Neural cell (in vitro differentiated cells): ENCODE measurements at regions not wholly inside any gene's neighbourhood (a gene's known extent, or its start where the extent isn't known, plus 50 kb on each side); places are given as distances from the start of the nearest gene placed in this dataset.

ENCODE experiments used
- H2AFZ ChIP-seq: fragments of 200-600, 300-800 bp; sonication (generic), shearing (Covaris generic); 2 replicates; pipeline ENCODE4 v1.6.0; 2014; ENCODE audit warnings: low read depth, mild to moderate bottlenecking, antibody characterized with exemption, low read length, moderate library complexity
- H3F3A ChIP-seq: fragments of 200-600 bp; shearing (Covaris generic); 2 replicates; pipeline ENCODE4 v1.6.1; 2016; ENCODE audit warnings: mild to moderate bottlenecking, moderate library complexity, mixed read lengths, antibody characterized with exemption, low read length; ENCODE audit not compliant: insufficient read depth, poor library complexity, severe bottlenecking
- H3K27ac ChIP-seq: fragments of 200-600, 300-800 bp; sonication (generic), shearing (Covaris generic); 2 replicates; pipeline ENCODE4 v1.5.1; 2014; ENCODE audit warnings: mild to moderate bottlenecking, low read length, moderate library complexity
- H3K27me3 ChIP-seq: fragments of 300-800, 200-600 bp; sonication (generic), shearing (Covaris generic); 2 replicates; pipeline ENCODE4 v1.6.0; 2014; ENCODE audit warnings: mild to moderate bottlenecking, low read depth, low read length, moderate library complexity; ENCODE audit not compliant: insufficient read depth
- H3K36me3 ChIP-seq: fragments of 300-800, 200-600 bp; sonication (generic), shearing (Covaris generic); 2 replicates; pipeline ENCODE4 v1.5.1; 2014; ENCODE audit warnings: mild to moderate bottlenecking, antibody characterized with exemption, low read length, moderate library complexity; ENCODE audit not compliant: insufficient read depth
- H3K4me2 ChIP-seq: fragments of 300-800, 200-600 bp; sonication (generic), shearing (Covaris generic); 2 replicates; pipeline ENCODE4 v1.6.0; 2014; ENCODE audit warnings: mild to moderate bottlenecking, low read length
- H3K4me3 ChIP-seq: fragments of 300-800, 200-600 bp; sonication (generic), shearing (Covaris generic); 2 replicates; pipeline ENCODE4 v1.5.1; 2014; ENCODE audit warnings: mild to moderate bottlenecking, low read length, moderate library complexity
- H3K79me2 ChIP-seq: fragments of 200-600 bp; shearing (Covaris generic); replicated peaks from 2 replicates; pipeline ENCODE4 v1.6.0; 2014; ENCODE audit warnings: mild to moderate bottlenecking, low read length, moderate library complexity; ENCODE audit not compliant: insufficient read depth
- H3K9ac ChIP-seq: fragments of 300-800, 200-600 bp; sonication (generic), shearing (Covaris generic); 2 replicates; pipeline ENCODE4 v1.6.1; 2016; ENCODE audit warnings: mild to moderate bottlenecking, low read length, mixed read lengths
- H3K9me2 ChIP-seq: fragments of 200-600 bp; shearing (Covaris generic); 2 replicates; pipeline ENCODE4 v1.6.1; 2016; ENCODE audit warnings: mild to moderate bottlenecking, low read length, mixed read lengths; ENCODE audit not compliant: insufficient read depth
- H3K9me3 ChIP-seq: fragments of 200-600, 300-800 bp; sonication (generic), shearing (Covaris generic); 2 replicates; pipeline ENCODE4 v1.6.1; 2016; ENCODE audit warnings: mild to moderate bottlenecking, mixed run types, low read length, moderate library complexity, mixed read lengths
- H4K20me1 ChIP-seq: fragments of 200-600 bp; shearing (Covaris generic); 2 replicates; pipeline ENCODE4 v1.6.1; 2016; ENCODE audit warnings: mild to moderate bottlenecking, mixed run types; ENCODE audit not compliant: insufficient read depth
- CTCF ChIP-seq: fragments of 450-650 bp; IDR thresholded peaks from 2 replicates; pipeline ENCODE4 v1.5.1; 2014; ENCODE audit warnings: antibody characterized with exemption, mild to moderate bottlenecking, moderate library complexity; ENCODE audit not compliant: poor library complexity, severe bottlenecking
- EP300 ChIP-seq: fragments of 450-650 bp; conservative IDR thresholded peaks from 2 replicates; pipeline ENCODE4 v1.6.1; 2014; ENCODE audit warnings: antibody characterized with exemption, mild to moderate bottlenecking, moderate library complexity; ENCODE audit not compliant: poor library complexity, severe bottlenecking
- EZH2 ChIP-seq: fragments of 200-600, 300-800 bp; shearing (Covaris generic), sonication (generic); IDR thresholded peaks from 2 replicates; pipeline ENCODE4 v1.6.1; 2014; ENCODE audit warnings: antibody characterized with exemption, low read length, borderline replicate concordance, mild to moderate bottlenecking; ENCODE audit not compliant: insufficient read depth, poor library complexity, severe bottlenecking
- MXI1 ChIP-seq: fragments of 450-650 bp; conservative IDR thresholded peaks from 2 replicates; pipeline ENCODE4 v1.6.1; 2014; ENCODE audit warnings: antibody characterized with exemption, mild to moderate bottlenecking; ENCODE audit not compliant: poor library complexity, severe bottlenecking
- POLR2AphosphoS5 ChIP-seq: IDR thresholded peaks from 2 replicates; pipeline ENCODE4 v1.6.1; 2012
- RAD21 ChIP-seq: fragments of 450-650 bp; conservative IDR thresholded peaks from 2 replicates; pipeline ENCODE4 v1.6.1; 2014; ENCODE audit warnings: antibody characterized with exemption, mild to moderate bottlenecking, moderate library complexity
- REST ChIP-seq: IDR thresholded peaks from 2 replicates; pipeline ENCODE4 v1.6.1; 2012; ENCODE audit warnings: borderline replicate concordance
- SMC3 ChIP-seq: fragments of 450-650 bp; conservative IDR thresholded peaks from 2 replicates; pipeline ENCODE4 v1.6.1; 2014; ENCODE audit warnings: antibody characterized with exemption, mild to moderate bottlenecking, moderate library complexity; ENCODE audit not compliant: poor library complexity
- TAF1 ChIP-seq: IDR thresholded peaks from 2 replicates; pipeline ENCODE4 v1.6.1; 2012; ENCODE audit warnings: low read depth

GRCh38 chr5:40365342-40366330 is 314.1 kb upstream of the PTGER4 start:
- H3K9me2 ChIP-seq: no peaks in the 10 kb centered on the region
- no peak overlapping the region for H3K9ac ChIP-seq
- H3K9me3 ChIP-seq: peaks cover 3% of the 10 kb centered on the region
- no peaks in the 10 kb centered on the region for H4K20me1 ChIP-seq
- no peak overlapping the region for H2AFZ ChIP-seq
- TF ChIP-seq POLR2AphosphoS5: no peak
- no peak for TF ChIP-seq RAD21
- no peak for TF ChIP-seq EZH2
- TF ChIP-seq REST: no peak
- no peak for TF ChIP-seq CTCF
- TF ChIP-seq EP300: no peak
- no peak for TF ChIP-seq MXI1
- no peak for TF ChIP-seq SMC3
- TF ChIP-seq TAF1: no peak
- H3K27me3 ChIP-seq: no peaks in the 10 kb centered on the region
- H3K27ac ChIP-seq: no peak overlapping the region
- H3K79me2 ChIP-seq: no peaks in the 10 kb centered on the region
- H3K36me3 ChIP-seq: no peaks in the 10 kb centered on the region
- H3F3A ChIP-seq: no peaks in the 10 kb centered on the region
- H3K4me3 ChIP-seq: no peak overlapping the region
- H3K4me2 ChIP-seq: no peak overlapping the region

- H3K79me2 ChIP-seq: no peaks in the 10 kb centered on the region
Measured at GRCh38 chr5:40364441-40364840, 315.3 kb upstream of the PTGER4 start.

More at GRCh38 chr5:40364441-40364840, 315.3 kb upstream of the PTGER4 start:
- H2AFZ ChIP-seq: no peak overlapping the region
- H3K27me3 ChIP-seq: no peaks in the 10 kb centered on the region
- H3F3A ChIP-seq: no peaks in the 10 kb centered on the region
- no peak overlapping the region for H3K4me3 ChIP-seq
- H3K27ac ChIP-seq: no peak overlapping the region
- TF ChIP-seq TAF1 (no peak), POLR2AphosphoS5 (no peak), CTCF (no peak), MXI1 (no peak), EZH2 (no peak), RAD21 (no peak), REST (no peak), SMC3 (no peak), EP300 (no peak)
- H3K36me3 ChIP-seq: no peaks in the 10 kb centered on the region
- peaks cover 3% of the 10 kb centered on the region for H3K9me3 ChIP-seq
- no peaks in the 10 kb centered on the region for H4K20me1 ChIP-seq
- no peaks in the 10 kb centered on the region for H3K9me2 ChIP-seq
- no peak overlapping the region for H3K4me2 ChIP-seq
- H3K9ac ChIP-seq: no peak overlapping the region
